D721Med (cell line): ENCODE measurements at regions not wholly inside any gene's neighbourhood (a gene's known extent, or its start where the extent isn't known, plus 50 kb on each side); places are given as distances from the start of the nearest gene placed in this dataset.

Experiments
- DNase-seq: peaks from one replicate; pipeline ENCODE4 v3.0.0; 2011; ENCODE audit warnings: low spot score; ENCODE audit not compliant: insufficient read length
- FAIRE-seq: peaks from 2 replicates; lab custom pipeline; 2011; peaks lifted over from hg19 to GRCh38; lab: Jason Lieb, UNC
- TF ChIP-seq, protein P1 (sequence below): IDR thresholded peaks from 2 replicates; pipeline ENCODE4 v1.5.1; 2012; ENCODE audit warnings: mild to moderate bottlenecking, control low read depth; ENCODE audit not compliant: insufficient read depth; ENCODE audit errors: missing control alignments

DNA sequence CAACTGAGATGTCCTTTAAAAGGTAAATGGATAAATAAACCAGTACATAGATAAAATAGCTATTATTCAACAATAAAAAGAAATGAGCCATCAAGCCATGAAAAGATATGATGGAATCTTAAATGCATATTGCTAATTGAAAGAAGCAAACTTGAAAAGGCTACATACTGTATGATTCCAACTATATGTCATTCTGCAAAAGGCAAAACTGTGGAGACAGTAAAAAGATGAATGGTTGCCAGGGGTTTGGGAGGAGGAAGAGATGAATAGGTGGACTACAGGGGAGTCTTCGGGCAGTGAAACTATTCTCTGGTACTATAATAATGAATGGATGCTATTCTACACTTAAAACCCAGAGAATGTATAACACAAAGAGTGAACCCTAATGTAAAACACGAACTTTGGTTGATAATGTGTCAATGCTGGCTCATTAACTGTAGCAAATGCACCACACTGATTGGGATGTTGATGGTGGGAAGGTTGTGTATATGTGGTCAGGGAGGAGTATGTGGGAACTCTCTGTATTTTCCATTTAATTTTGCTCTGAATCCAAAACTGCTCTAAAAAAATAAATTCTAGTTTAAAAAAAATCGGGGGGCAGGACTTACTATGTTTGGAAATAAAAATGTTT is 73.7 kb upstream of the MYCN start:
- TF ChIP-seq, protein P1, sequence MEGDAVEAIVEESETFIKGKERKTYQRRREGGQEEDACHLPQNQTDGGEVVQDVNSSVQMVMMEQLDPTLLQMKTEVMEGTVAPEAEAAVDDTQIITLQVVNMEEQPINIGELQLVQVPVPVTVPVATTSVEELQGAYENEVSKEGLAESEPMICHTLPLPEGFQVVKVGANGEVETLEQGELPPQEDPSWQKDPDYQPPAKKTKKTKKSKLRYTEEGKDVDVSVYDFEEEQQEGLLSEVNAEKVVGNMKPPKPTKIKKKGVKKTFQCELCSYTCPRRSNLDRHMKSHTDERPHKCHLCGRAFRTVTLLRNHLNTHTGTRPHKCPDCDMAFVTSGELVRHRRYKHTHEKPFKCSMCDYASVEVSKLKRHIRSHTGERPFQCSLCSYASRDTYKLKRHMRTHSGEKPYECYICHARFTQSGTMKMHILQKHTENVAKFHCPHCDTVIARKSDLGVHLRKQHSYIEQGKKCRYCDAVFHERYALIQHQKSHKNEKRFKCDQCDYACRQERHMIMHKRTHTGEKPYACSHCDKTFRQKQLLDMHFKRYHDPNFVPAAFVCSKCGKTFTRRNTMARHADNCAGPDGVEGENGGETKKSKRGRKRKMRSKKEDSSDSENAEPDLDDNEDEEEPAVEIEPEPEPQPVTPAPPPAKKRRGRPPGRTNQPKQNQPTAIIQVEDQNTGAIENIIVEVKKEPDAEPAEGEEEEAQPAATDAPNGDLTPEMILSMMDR, result no peak
- DNase-seq (no peak), FAIRE-seq (peak; percentile 16)

DNA sequence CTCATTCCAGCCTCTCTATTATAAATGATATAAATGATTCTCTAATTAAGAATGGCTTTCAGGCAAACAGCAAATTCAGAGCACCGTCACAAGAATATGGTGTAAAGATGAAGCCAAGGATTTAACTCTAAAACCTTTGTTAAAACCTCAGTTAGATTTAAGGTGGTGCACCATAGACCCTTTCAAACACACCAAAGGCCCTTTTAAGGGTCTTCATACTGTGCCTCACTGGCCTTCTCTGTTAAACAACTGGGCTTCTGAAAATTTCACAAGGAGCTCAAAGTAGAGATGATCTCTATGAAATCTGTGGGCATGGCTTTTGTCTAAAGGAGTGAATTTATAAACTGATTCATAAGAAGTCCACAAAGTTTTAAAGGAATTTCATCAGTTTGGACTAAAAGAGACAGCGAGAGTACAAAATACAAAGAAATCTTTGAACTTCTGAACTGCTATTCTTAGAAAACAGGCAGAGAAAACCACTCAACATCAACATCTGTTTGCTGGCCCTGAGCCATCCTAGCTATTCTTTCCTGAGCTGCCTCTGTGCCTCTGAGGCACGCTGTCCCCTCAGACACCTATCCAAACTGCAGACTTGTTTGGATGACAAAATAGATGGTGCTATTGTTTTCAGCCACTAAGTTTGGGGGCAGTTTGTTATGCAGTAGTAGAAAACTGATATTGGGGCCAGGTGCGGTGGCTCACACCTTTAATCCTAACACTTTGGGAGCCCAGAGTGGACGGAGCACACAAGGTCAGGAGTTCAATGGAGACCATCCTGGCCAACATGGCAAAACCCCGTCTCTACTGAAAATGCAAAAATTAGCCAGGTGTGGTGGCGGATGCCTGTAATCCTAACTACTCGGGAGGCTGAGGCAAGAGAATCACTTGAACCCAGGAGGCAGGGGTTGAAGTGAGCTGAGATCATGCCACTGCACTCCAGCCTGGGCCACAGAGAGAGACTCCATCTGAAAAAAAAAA is 72.9 kb upstream of the MYCN start:
- FAIRE-seq (no peak), DNase-seq (no peak)
- TF ChIP-seq, protein P1, result no peak

DNA sequence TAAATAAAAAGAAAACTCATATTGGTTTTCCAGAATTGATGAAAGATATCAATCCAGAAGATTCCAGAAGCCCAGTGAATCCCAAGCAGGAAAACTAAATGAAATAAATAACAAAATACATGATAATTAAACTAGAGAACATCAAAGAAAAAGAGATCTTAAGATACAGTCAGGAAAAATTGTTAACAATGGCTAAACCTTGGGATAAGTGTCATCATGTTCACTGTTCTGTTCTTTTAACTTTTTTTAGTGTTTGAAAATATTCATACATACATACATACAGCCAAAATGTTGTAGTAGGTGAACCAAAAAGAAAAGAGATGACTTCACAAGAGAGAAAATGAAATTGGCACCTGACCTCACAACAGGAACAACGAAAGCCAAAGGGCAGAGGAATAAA is 72.2 kb upstream of the MYCN start:
- TF ChIP-seq, protein P1, result no peak
- FAIRE-seq (no peak), DNase-seq (no peak)

DNA sequence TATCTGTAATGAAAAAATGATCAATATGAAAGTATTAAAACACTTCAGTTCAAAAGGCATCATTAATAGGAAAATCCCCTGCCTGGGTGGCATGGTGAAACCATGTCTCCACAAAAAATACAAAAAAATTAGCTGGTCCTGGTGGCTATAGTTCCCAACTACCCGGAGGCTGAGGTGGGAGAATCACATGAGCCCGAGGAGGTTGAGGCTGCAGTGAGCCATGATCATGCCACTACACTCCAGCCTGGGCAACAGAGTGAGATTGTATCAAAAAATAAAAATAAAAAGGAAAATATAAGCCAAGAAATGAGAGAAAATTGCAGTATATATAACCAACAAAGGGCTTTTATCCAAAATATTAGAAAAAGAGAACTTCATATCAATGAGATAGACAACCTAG is 71.6 kb upstream of the MYCN start:
- TF ChIP-seq, protein P1, result no peak
- no peak for FAIRE-seq
- DNase-seq, result no peak

DNA sequence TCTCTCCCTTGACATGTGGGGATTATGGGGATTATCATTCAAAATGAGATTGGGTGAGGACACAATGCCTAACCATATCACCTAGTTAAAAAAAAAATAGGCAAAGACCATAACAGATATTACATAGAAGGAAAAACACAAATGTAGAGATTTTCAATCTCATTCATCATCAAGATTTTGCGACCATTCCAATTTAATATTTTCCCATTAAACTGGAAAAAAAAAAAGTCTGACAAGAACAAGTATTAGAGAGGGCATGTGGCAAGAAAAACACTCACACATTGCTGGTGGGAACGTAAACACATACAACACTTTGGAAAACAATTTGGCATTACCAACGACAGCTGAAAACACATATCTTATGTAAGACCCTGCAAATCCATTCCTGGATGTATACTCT is 71.0 kb upstream of the MYCN start:
- FAIRE-seq, result no peak
- TF ChIP-seq, protein P1, result no peak
- DNase-seq, result no peak

DNA sequence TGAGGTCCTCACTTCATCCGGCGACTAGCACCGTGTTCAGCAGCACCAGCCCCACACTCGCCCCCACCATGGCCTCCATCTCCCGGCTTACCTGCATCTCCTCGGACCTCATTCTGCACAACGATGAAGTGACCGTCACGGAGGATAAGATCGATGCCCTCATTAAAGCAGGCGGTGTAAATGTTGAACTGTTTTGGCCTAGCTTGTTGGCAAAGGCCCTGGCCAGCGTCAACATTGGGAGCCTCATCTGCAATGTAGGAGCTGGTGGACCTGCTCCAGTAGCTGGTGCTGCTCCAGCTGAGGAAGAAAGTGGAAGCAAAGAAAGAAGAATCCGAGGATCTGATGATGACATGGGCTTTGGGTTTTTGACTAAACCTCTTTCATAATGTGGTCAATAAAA is 70.5 kb upstream of the MYCN start:
- FAIRE-seq (no peak), DNase-seq (no peak)
- TF ChIP-seq, protein P1, result no peak
